ENCODE measurements at regions not wholly inside any gene's neighbourhood (a gene's known extent, or its start where the extent isn't known, plus 50 kb on each side); places are given as distances from the start of the nearest gene placed in this dataset.

DNA sequence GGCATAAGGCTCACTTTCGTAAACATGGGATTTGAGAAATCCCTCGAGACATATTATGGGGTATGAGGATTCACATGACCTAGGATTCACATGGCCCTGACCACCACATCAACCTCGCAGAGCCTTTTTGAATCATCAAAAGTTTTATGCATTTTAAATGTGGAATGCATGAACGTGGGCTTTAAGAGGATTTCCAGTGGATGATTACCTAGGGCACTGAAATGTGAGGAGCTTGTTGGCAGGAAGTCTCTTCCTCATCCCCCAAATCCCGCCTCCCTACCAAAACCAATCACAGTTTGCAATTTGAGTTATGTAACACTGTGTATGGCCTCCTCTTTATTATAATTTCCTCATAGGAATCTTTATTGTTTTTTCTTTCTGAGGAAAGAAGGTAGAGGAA, 659.6 kb upstream of the TBX3 start:
- no peak for TF ChIP-seq POLR2AphosphoS5 (IDR thresholded peaks at IDR 0.05)
- TF ChIP-seq TAF1 (IDR thresholded peaks at IDR 0.05; ENCODE audit: low read depth): no peak
